Mucosa of descending colon (tissue), 3 donors: ENCODE measurements at regions not wholly inside any gene's neighbourhood (a gene's known extent, or its start where the extent isn't known, plus 50 kb on each side); places are given as distances from the start of the nearest gene placed in this dataset.

Experiments
- ATAC-seq: fragments of 200-7000 bp; cut with Tn5 transposase; one replicate; pipeline ENCODE4 v1.9.1; 2020; ENCODE audit warnings: mild to moderate bottlenecking, moderate library complexity
- DNase-seq, 3 donors: peaks; one replicate each; pipeline ENCODE4 v3.0.0-alpha.2; 2020
- H3K36me3 ChIP-seq: fragments of 200-600 bp; one replicate; pipeline ENCODE4 v1.8.0; 2021; ENCODE audit warnings: low read depth, mild to moderate bottlenecking
- H3K4me1 ChIP-seq: fragments of 200-600 bp; one replicate; pipeline ENCODE4 v1.8.0; 2021; ENCODE audit warnings: low read depth, mild to moderate bottlenecking
- H3K4me3 ChIP-seq: fragments of 200-600 bp; one replicate; pipeline ENCODE4 v1.8.0; 2021; ENCODE audit warnings: mild to moderate bottlenecking
- H3K9me3 ChIP-seq: fragments of 200-600 bp; one replicate; pipeline ENCODE4 v1.8.0; 2021; ENCODE audit warnings: mild to moderate bottlenecking
- intact Hi-C, 2 donors: fragments of 100-400 bp; cut with DNase I in 1 of 2; cut with micrococcal nuclease in 1 of 2; formaldehyde crosslinking; loops; one replicate each; pipeline versions ENCODE4 v1.11.0 to v1.11.1; 2022; cut with DNase I, micrococcal nuclease
- TF ChIP-seq, protein P1 (sequence below): fragments of 200-600 bp; IDR thresholded peaks from one replicate; pipeline ENCODE4 v1.8.0; 2022; ENCODE audit warnings: antibody characterized with exemption, mild to moderate bottlenecking
- donor health status: DM: no; HTN: no; CAD: no; lungs with moderate emphysema.
- donor health status: DM: no; HTN: no; CAD: no.
- donor health status: DM: no; HTN: yes; CAD: no.

DNA sequence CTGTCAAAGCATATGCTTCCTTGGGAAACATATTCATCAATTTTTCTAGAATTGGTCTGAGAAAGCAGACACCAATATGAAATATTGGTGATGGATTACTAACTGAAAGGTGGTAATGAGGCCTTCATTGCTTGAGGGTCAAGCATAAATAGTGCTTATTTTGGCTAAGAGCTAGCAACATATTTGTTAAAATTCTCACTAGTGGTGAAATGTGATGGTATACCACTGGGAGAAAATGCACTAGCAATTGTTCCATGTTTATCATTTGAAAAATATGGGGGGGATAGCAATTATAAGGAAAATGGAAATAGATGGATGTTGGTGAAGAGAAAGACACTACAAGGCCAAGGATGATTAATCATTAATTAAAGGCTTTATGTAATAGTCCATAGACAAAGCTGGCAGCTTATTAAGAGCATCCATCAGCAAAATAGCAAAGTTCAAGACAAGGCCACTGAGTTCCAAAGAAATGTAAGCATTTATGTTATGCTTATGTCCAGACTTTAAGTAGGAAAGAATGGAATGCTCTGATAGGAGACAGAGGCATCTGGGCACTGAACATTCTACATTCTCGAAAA, 253.7 kb upstream of the PRDM9 start:
- TF ChIP-seq, protein P1, sequence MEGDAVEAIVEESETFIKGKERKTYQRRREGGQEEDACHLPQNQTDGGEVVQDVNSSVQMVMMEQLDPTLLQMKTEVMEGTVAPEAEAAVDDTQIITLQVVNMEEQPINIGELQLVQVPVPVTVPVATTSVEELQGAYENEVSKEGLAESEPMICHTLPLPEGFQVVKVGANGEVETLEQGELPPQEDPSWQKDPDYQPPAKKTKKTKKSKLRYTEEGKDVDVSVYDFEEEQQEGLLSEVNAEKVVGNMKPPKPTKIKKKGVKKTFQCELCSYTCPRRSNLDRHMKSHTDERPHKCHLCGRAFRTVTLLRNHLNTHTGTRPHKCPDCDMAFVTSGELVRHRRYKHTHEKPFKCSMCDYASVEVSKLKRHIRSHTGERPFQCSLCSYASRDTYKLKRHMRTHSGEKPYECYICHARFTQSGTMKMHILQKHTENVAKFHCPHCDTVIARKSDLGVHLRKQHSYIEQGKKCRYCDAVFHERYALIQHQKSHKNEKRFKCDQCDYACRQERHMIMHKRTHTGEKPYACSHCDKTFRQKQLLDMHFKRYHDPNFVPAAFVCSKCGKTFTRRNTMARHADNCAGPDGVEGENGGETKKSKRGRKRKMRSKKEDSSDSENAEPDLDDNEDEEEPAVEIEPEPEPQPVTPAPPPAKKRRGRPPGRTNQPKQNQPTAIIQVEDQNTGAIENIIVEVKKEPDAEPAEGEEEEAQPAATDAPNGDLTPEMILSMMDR = no peak
- ATAC-seq (no peak), DNase-seq (no peak)
- H3K36me3 ChIP-seq = no peaks in the 10 kb centered on the region
- H3K4me3 ChIP-seq = no peak overlapping the region
- no peaks in the 10 kb centered on the region for H3K4me1 ChIP-seq
- no peaks in the 10 kb centered on the region for H3K9me3 ChIP-seq
- intact Hi-C loops = no loop called here

DNA sequence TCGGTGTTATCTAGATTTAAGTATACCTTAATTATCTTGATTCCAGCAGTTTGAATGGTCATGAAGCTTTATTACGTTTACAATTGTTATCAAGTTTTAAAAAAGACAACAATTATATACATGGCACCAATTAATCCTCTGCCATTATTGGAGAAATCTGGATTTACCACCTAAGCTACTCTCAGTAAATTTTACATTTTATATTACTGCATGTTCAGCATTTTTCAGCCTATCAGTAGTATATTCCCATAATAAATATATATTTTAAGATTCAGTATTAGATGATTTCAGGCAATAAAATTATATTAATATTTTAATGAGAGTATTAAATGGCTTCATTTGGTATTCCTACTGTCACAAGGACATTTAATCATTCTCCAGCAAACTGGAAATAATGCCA, 264.5 kb upstream of the PRDM9 start:
- TF ChIP-seq, protein P1 = no peak
- Histone ChIP-seq H3K9me3 (no peaks in the 10 kb centered on the region), H3K36me3 (no peaks in the 10 kb centered on the region), H3K4me3 (no peak overlapping the region), H3K4me1 (no peaks in the 10 kb centered on the region)
- DNase-seq = no peak
- intact Hi-C loops = no loop called here
- ATAC-seq = no peak

DNA sequence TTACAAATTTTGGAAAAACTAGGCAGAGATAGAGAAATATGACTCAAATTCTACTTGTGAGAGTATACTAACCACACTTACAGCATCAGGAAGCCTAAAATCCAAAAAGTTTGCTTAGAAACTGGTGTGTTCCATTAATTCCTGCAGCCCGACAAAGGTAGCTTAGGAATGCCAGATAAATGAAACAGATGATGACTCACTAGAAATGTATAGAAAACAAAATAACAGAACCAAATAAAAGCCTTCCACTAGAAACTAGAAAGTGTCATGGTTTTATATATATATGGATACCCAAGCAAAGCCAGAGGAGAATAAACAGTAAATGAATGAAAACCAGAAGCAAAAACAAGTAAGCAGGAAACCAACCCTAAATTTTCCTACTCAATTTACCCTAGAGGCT, 272.2 kb upstream of the PRDM9 start:
- ATAC-seq (no peak), DNase-seq (no peak)
- Histone ChIP-seq H3K9me3 (no peaks in the 10 kb centered on the region), H3K36me3 (no peaks in the 10 kb centered on the region), H3K4me3 (no peak overlapping the region), H3K4me1 (no peaks in the 10 kb centered on the region)
- TF ChIP-seq, protein P1 = no peak
- intact Hi-C loops = no loop called here

DNA sequence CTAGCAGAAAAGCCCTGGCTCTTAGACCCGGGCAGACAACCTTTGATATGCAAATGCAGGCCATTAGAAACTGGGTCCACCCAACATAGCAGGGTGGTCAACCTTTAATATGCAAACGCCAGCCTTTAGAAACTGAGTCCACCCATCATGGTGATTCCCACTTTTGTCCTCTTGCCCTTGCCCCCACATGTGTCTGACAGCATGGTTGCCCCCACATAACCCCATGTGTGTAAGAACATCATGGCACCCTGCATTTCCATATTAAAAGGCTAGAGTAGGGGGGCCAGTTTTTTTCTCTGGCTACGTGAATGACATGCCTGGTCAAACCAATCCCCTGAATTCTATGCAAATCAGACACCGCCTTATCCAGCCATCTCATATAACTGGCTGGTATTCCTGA, 273.2 kb upstream of the PRDM9 start:
- Histone ChIP-seq H3K4me3 (no peak overlapping the region), H3K4me1 (no peaks in the 10 kb centered on the region), H3K36me3 (no peaks in the 10 kb centered on the region), H3K9me3 (no peaks in the 10 kb centered on the region)
- DNase-seq (no peak), ATAC-seq (no peak)
- TF ChIP-seq, protein P1 = no peak
- intact Hi-C loops = no loop called here

DNA sequence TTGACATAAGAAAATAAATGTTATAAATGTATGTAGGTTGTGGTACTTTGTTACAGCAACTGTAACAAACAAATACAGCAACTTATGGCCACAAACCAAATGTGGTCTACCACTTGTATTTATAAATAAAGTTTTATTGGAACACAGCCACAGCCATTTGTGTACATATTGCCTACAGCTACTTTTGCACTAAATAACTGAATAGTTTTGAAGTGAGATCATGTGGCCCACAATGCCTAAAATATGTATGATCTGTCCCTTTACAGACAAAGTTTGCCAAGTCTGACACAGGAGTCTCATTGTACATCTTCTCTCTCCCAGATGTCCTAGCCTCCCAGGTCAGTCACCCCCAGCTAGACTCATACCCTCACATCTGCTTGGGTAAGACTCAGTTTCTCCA, 283.6 kb upstream of the PRDM9 start:
- H3K4me1 ChIP-seq = no peaks in the 10 kb centered on the region
- TF ChIP-seq, protein P1 = no peak
- no peak for DNase-seq
- no peaks in the 10 kb centered on the region for H3K36me3 ChIP-seq
- no peak overlapping the region for H3K4me3 ChIP-seq
- ATAC-seq = no peak
- intact Hi-C loops = no loop called here
- no peaks in the 10 kb centered on the region for H3K9me3 ChIP-seq

DNA sequence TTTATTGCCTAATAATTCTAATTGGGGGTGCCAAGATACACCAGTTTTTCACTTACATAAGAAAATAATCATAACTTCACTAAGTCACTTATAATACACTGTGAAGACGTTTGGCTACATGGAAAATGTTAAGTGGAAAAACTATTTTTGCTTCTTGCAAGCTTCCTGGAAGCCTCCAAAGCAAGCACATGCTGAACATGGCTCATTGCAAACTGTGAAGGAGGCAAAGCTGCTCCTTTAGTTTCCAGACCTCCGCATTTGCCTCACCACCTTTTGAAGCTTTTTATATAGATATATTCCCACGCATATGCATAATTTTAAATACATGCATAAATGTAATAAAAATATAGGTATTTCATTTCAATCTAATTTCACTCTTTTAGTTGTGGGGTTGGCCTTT, 285.6 kb upstream of the PRDM9 start:
- ATAC-seq (no peak), DNase-seq (no peak)
- intact Hi-C loops = no loop called here
- Histone ChIP-seq H3K36me3 (no peaks in the 10 kb centered on the region), H3K4me1 (no peaks in the 10 kb centered on the region), H3K9me3 (no peaks in the 10 kb centered on the region), H3K4me3 (no peak overlapping the region)
- TF ChIP-seq, protein P1 = no peak
